Uterus (tissue), 3 donors: ENCODE measurements at regions not wholly inside any gene's neighbourhood (a gene's known extent, or its start where the extent isn't known, plus 50 kb on each side); places are given as distances from the start of the nearest gene placed in this dataset.

Experiments
- DNase-seq, 2 donors: peaks; one replicate each; pipeline ENCODE4 v3.0.0-alpha.2; 2019 to 2020
- H3K27ac ChIP-seq, 2 donors: fragments of 200-600 bp; sonication (generic); 1 replicate in 1 of 2; 2 replicates in 1 of 2; pipeline ENCODE4 v1.5.1; 2016 to 2018
- H3K27me3 ChIP-seq, 2 donors: fragments of 200-600 bp; sonication (generic); one replicate each; pipeline ENCODE4 v1.5.1; 2018 to 2019; ENCODE audit warnings: control low read depth in 1 of 2
- H3K36me3 ChIP-seq, 2 donors: fragments of 200-600 bp; sonication (generic); one replicate each; pipeline ENCODE4 v1.5.1; 2019; ENCODE audit warnings: control low read depth in 1 of 2
- H3K4me1 ChIP-seq, 2 donors: fragments of 200-600 bp; sonication (generic); one replicate each; pipeline ENCODE4 v1.5.1; 2018 to 2019; ENCODE audit warnings: control low read depth in 1 of 2
- H3K4me3 ChIP-seq, 2 donors: fragments of 200-600 bp; sonication (generic); 1 replicate in 1 of 2; 2 replicates in 1 of 2; pipeline ENCODE4 v1.5.1; 2018 to 2019; ENCODE audit warnings: mild to moderate bottlenecking in 1 of 2
- H3K9me3 ChIP-seq, 2 donors: fragments of 200-600 bp; sonication (generic); one replicate each; pipeline ENCODE4 v1.5.1; 2019; ENCODE audit warnings: control low read depth in 1 of 2
- CTCF ChIP-seq, 4 experiments: fragments of 200-600 bp in 2 of 4; fragments of 450-650 bp in 2 of 4; sonication (generic) in 2 of 4; IDR thresholded peaks; one replicate each; pipeline ENCODE4 v1.5.1; 2016 to 2019; ENCODE audit warnings: antibody characterized with exemption in 4 of 4, mild to moderate bottlenecking in 2 of 4, moderate library complexity in 1 of 4
- POLR2A ChIP-seq, 2 donors: fragments of 450-650 bp; IDR thresholded peaks; one replicate each; pipeline ENCODE4 v1.6.1; 2016; ENCODE audit warnings: antibody characterized with exemption in 2 of 2, mild to moderate bottlenecking in 1 of 2, moderate library complexity in 1 of 2
- intact Hi-C: fragments of 100-400 bp; cut with DNase I; formaldehyde crosslinking; loops from one replicate; pipeline ENCODE4 v1.15.1; 2023; ENCODE audit warnings: low total_unique reads
- donor health status: DM: yes; HTN: yes; CAD: no.

DNA sequence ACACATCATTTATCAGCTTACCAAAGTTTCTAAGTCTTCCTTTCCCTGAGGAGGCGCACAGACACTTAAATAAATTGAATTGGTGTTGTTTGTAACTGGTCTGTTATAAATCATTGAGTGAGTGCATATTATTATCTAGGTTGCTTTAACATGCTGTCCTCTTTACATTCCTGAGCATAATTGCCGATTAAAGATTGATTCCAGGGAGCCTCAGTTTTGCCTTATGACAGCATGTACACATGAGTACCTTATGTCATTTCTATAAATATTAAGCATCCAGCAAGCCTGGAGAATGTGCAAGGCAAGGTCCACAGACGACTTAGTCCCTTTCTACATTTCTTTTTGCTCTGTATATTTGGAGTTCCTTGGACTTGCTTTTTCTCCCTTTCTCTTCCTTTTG, 177.9 kb upstream of the STEAP4 start:
- no peak for TF ChIP-seq CTCF (IDR thresholded peaks at IDR 0.05)
- no peak for TF ChIP-seq POLR2A (IDR thresholded peaks at IDR 0.05)
- no peak overlapping the region for H3K27ac ChIP-seq
- intact Hi-C loops, result no loop called here
- no peaks in the 10 kb centered on the region for H3K9me3 ChIP-seq
- H3K4me3 ChIP-seq, result no peak overlapping the region
- H3K4me1 ChIP-seq, result no peaks in the 10 kb centered on the region
- DNase-seq, result no peak
- H3K36me3 ChIP-seq, result no peaks in the 10 kb centered on the region
- H3K27me3 ChIP-seq, result no peaks in the 10 kb centered on the region

- Histone ChIP-seq H3K4me1 (no peaks in the 10 kb centered on the region), H3K27ac (no peak overlapping the region), H3K4me3 (no peak overlapping the region), H3K36me3 (no peaks in the 10 kb centered on the region), H3K9me3 (no peaks in the 10 kb centered on the region), H3K27me3 (no peaks in the 10 kb centered on the region)
- intact Hi-C loops, result no loop called here
- TF ChIP-seq CTCF (IDR thresholded peaks at IDR 0.05), result no peak
- no peak for TF ChIP-seq POLR2A (IDR thresholded peaks at IDR 0.05)
- DNase-seq, result no peak
Observed at GRCh38 chr7:88480896-88481295, 174.2 kb upstream of the STEAP4 start.

DNA sequence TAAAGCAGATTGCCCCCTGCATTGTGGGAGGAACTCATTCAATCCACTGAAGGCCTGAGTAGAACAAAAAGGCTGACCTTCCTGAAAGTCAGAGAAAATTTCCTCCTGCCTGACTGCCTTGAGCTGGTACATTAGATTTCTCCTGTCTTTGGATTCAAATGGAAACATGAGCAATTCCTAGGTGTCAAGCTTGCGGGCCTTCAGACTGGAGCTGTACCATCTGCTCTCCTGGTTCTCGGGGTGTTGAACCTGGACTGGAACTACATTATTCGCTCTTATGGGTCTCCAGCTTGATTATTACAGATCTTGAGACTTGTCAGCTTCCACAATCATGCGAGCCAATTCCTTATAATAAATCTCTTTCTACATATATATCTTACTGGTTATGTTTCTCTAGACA, 173.6 kb upstream of the STEAP4 start:
- TF ChIP-seq POLR2A (IDR thresholded peaks at IDR 0.05) (no peak), CTCF (IDR thresholded peaks at IDR 0.05) (no peak)
- no peak overlapping the region for H3K4me3 ChIP-seq
- no peak for DNase-seq
- H3K27me3 ChIP-seq, result no peaks in the 10 kb centered on the region
- no peaks in the 10 kb centered on the region for H3K4me1 ChIP-seq
- intact Hi-C loops, result no loop called here
- no peak overlapping the region for H3K27ac ChIP-seq
- H3K9me3 ChIP-seq, result no peaks in the 10 kb centered on the region
- H3K36me3 ChIP-seq, result no peaks in the 10 kb centered on the region

DNA sequence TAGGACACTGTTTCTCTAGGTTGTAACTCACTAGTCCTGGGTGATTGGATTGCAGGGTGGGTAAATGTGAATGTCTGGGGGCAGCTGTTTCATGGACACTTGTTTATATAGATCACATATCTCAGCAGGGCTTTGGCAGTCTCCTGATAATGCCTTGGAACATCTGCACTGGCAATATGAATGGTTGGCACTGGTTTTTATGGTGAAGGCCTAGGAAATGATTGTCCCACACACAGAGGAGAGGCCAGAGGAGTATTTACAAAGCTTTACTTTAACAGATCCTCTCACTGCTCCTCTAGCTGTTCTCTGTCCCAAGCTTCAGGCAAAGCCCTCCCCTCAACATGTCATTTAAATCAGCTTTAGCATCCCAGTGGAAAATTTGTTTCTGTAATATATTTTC, 171.3 kb upstream of the STEAP4 start:
- TF ChIP-seq POLR2A (IDR thresholded peaks at IDR 0.05) (no peak), CTCF (IDR thresholded peaks at IDR 0.05) (no peak)
- H3K4me3 ChIP-seq, result no peak overlapping the region
- H3K27me3 ChIP-seq, result no peaks in the 10 kb centered on the region
- intact Hi-C loops, result no loop called here
- no peaks in the 10 kb centered on the region for H3K36me3 ChIP-seq
- H3K27ac ChIP-seq, result no peak overlapping the region
- H3K9me3 ChIP-seq, result no peaks in the 10 kb centered on the region
- H3K4me1 ChIP-seq, result no peaks in the 10 kb centered on the region
- no peak for DNase-seq

GRCh38 chr7:88465600-88465999, 158.9 kb upstream of the STEAP4 start:
- intact Hi-C loops, result no loop called here
- Histone ChIP-seq H3K36me3 (no peaks in the 10 kb centered on the region), H3K9me3 (no peaks in the 10 kb centered on the region), H3K4me1 (no peaks in the 10 kb centered on the region), H3K27ac (no peak overlapping the region), H3K27me3 (no peaks in the 10 kb centered on the region), H3K4me3 (no peak overlapping the region)
- TF ChIP-seq POLR2A (IDR thresholded peaks at IDR 0.05) (no peak), CTCF (IDR thresholded peaks at IDR 0.05) (no peak)
- DNase-seq, result no peak
